ENCODE measurements at regions not wholly inside any gene's neighbourhood (a gene's known extent, or its start where the extent isn't known, plus 50 kb on each side); places are given as distances from the start of the nearest gene placed in this dataset.

DNA sequence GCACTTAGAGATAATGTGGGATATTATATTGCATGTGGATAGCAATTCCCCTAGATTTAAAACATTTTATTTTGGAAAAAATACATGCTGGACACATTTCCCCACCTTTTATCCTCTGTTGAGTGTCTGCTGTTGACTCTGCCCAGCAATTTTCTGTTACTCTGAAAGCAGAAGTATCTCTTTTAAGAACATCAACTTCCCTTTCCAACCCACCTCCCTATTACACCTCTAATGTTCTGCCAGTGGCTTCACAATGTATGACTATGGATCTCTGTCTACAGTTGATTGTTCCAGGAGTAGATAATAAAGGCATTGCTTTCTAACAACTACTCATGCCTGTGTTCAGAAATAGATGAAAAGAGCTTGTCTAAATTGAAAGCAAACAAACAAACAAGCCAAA lies 754.8 kb upstream of the SLITRK6 start:
- TF ChIP-seq EZH2 (IDR thresholded peaks at IDR 0.05; ENCODE audit: borderline replicate concordance), result no peak
- no peak for TF ChIP-seq EZH2phosphoT487 (IDR thresholded peaks at IDR 0.05; ENCODE audit: low read depth, severe bottlenecking, unreplicated experiment)
- TF ChIP-seq, protein P1, sequence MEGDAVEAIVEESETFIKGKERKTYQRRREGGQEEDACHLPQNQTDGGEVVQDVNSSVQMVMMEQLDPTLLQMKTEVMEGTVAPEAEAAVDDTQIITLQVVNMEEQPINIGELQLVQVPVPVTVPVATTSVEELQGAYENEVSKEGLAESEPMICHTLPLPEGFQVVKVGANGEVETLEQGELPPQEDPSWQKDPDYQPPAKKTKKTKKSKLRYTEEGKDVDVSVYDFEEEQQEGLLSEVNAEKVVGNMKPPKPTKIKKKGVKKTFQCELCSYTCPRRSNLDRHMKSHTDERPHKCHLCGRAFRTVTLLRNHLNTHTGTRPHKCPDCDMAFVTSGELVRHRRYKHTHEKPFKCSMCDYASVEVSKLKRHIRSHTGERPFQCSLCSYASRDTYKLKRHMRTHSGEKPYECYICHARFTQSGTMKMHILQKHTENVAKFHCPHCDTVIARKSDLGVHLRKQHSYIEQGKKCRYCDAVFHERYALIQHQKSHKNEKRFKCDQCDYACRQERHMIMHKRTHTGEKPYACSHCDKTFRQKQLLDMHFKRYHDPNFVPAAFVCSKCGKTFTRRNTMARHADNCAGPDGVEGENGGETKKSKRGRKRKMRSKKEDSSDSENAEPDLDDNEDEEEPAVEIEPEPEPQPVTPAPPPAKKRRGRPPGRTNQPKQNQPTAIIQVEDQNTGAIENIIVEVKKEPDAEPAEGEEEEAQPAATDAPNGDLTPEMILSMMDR (IDR thresholded peaks at IDR 0.05; ENCODE audit: poor library complexity), result no peak
- Histone ChIP-seq H2AFZ (no peak overlapping the region), H3K27me3 (no peaks in the 10 kb centered on the region), H3K4me2 (no peak overlapping the region), H3K4me1 (ENCODE audit: insufficient read depth) (no peaks in the 10 kb centered on the region), H3K79me2 (no peaks in the 10 kb centered on the region), H3K9me3 (ENCODE audit: low read depth) (no peaks in the 10 kb centered on the region), H3K4me3 (no peak overlapping the region), H4K20me1 (ENCODE audit: insufficient read depth, poor library complexity, severe bottlenecking) (no peaks in the 10 kb centered on the region), H3K9me2 (replicated peaks; ENCODE audit: insufficient read depth) (no peaks in the 10 kb centered on the region), H3K36me3 (replicated peaks; ENCODE audit: insufficient read depth, low read depth) (no peaks in the 10 kb centered on the region), H3K27ac (no peak overlapping the region)
- DNase-seq (ENCODE audit: low spot score), result no peak

DNA sequence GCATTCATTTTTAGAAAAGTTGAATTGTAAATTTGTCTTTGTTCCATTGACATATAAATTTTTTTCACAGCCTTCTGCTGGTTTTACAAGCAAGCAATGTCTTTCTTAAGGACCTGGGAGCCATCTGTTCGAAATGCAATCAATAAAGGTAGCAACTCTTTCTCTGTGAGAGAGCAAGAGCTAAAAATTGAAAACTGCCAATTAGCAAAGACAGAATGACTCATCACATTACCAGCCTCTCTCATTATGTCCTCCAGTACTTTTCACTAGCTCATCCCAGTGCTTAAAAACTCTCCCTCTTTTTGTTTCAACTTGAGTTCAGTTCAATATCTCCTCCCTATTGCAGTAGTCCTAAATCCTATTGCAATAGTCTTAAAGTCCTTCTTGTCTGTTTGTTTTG lies 760.7 kb upstream of the SLITRK6 start:
- Histone ChIP-seq H3K79me2 (no peaks in the 10 kb centered on the region), H2AFZ (no peak overlapping the region), H3K4me1 (ENCODE audit: insufficient read depth) (no peaks in the 10 kb centered on the region), H3K9me2 (replicated peaks; ENCODE audit: insufficient read depth) (no peaks in the 10 kb centered on the region), H3K9me3 (ENCODE audit: low read depth) (no peaks in the 10 kb centered on the region), H3K4me3 (no peak overlapping the region), H3K27ac (no peak overlapping the region), H3K27me3 (no peaks in the 10 kb centered on the region), H3K36me3 (replicated peaks; ENCODE audit: insufficient read depth, low read depth) (no peaks in the 10 kb centered on the region), H3K4me2 (no peak overlapping the region), H4K20me1 (ENCODE audit: insufficient read depth, poor library complexity, severe bottlenecking) (no peaks in the 10 kb centered on the region)
- TF ChIP-seq EZH2 (IDR thresholded peaks at IDR 0.05; ENCODE audit: borderline replicate concordance) (no peak), EZH2phosphoT487 (IDR thresholded peaks at IDR 0.05; ENCODE audit: low read depth, severe bottlenecking, unreplicated experiment) (no peak)
- TF ChIP-seq, protein P1 (IDR thresholded peaks at IDR 0.05; ENCODE audit: poor library complexity), result no peak
- 68% methylated on average over 1 of the region's 1 CpG for WGBS (ENCODE audit: low lambda C conversion rate, missing lambda C conversion rate)
- no peak for DNase-seq (ENCODE audit: low spot score)

DNA sequence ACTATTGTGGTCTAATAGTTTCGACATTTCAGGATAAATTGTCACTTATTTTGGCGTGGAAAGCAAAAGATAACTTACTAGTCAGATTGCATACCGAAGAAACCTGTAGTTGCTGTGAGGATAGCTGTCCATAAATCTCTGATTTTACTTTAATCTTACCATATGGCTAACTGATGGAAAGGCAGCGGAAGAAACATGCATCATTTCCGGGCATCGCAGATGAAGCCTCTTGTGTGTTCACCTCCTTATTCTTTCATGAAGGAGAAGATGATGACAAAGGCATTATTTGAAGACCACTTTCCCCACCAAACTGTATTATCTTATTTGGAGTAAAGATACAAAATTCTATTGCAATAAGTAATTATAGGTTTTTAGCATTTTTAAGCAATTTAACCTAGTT lies 763.6 kb upstream of the SLITRK6 start:
- Histone ChIP-seq H3K4me1 (ENCODE audit: insufficient read depth) (no peaks in the 10 kb centered on the region), H3K9me2 (replicated peaks; ENCODE audit: insufficient read depth) (no peaks in the 10 kb centered on the region), H4K20me1 (ENCODE audit: insufficient read depth, poor library complexity, severe bottlenecking) (no peaks in the 10 kb centered on the region), H2AFZ (no peak overlapping the region), H3K4me2 (no peak overlapping the region), H3K9me3 (ENCODE audit: low read depth) (no peaks in the 10 kb centered on the region), H3K36me3 (replicated peaks; ENCODE audit: insufficient read depth, low read depth) (no peaks in the 10 kb centered on the region), H3K27ac (no peak overlapping the region), H3K4me3 (no peak overlapping the region), H3K79me2 (no peaks in the 10 kb centered on the region), H3K27me3 (no peaks in the 10 kb centered on the region)
- TF ChIP-seq EZH2phosphoT487 (IDR thresholded peaks at IDR 0.05; ENCODE audit: low read depth, severe bottlenecking, unreplicated experiment) (no peak), EZH2 (IDR thresholded peaks at IDR 0.05; ENCODE audit: borderline replicate concordance) (no peak)
- TF ChIP-seq, protein P1 (IDR thresholded peaks at IDR 0.05; ENCODE audit: poor library complexity), result no peak
- 95% methylated on average over 6 of the region's 6 CpGs for WGBS (ENCODE audit: low lambda C conversion rate, missing lambda C conversion rate)
- DNase-seq (ENCODE audit: low spot score), result no peak

DNA sequence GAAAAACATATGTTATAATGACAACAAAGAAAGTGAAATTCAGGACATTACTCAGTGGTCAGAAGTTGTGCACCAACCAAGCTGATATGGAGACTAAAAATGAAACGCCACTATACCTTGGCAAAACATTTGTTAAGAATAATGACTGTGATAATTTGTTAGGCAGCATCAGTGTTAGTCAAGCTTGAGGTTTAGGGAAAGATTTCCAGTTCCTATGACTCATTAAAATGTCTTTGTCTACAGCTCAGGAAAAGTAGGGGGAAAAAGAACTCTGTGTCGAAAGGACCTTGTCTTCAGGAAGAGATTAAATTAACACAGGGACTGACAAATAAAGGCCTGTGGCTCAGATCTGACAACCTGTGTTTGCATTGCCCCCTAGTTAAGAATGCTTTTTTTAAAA lies 764.1 kb upstream of the SLITRK6 start:
- 68% methylated on average over 2 of the region's 2 CpGs for WGBS (ENCODE audit: low lambda C conversion rate, missing lambda C conversion rate)
- Histone ChIP-seq H3K36me3 (replicated peaks; ENCODE audit: insufficient read depth, low read depth) (no peaks in the 10 kb centered on the region), H3K4me1 (ENCODE audit: insufficient read depth) (no peaks in the 10 kb centered on the region), H3K79me2 (no peaks in the 10 kb centered on the region), H2AFZ (no peak overlapping the region), H3K9me3 (ENCODE audit: low read depth) (no peaks in the 10 kb centered on the region), H3K4me3 (no peak overlapping the region), H4K20me1 (ENCODE audit: insufficient read depth, poor library complexity, severe bottlenecking) (no peaks in the 10 kb centered on the region), H3K27me3 (no peaks in the 10 kb centered on the region), H3K4me2 (no peak overlapping the region), H3K9me2 (replicated peaks; ENCODE audit: insufficient read depth) (no peaks in the 10 kb centered on the region), H3K27ac (no peak overlapping the region)
- no peak for DNase-seq (ENCODE audit: low spot score)
- TF ChIP-seq, protein P1 (IDR thresholded peaks at IDR 0.05; ENCODE audit: poor library complexity), result no peak
- no peak for TF ChIP-seq EZH2phosphoT487 (IDR thresholded peaks at IDR 0.05; ENCODE audit: low read depth, severe bottlenecking, unreplicated experiment)
- TF ChIP-seq EZH2 (IDR thresholded peaks at IDR 0.05; ENCODE audit: borderline replicate concordance), result no peak

Measured in hepatocyte (in vitro differentiated cells).